H1 (cell line): ENCODE measurements at regions not wholly inside any gene's neighbourhood (a gene's known extent, or its start where the extent isn't known, plus 50 kb on each side); places are given as distances from the start of the nearest gene placed in this dataset.

Experiments
- CTCF ChIA-PET: fragments of 300-600 bp; sonication (Branson Sonifier 250); formaldehyde crosslinking; loops from one replicate; lab custom pipeline; 2021; ENCODE audit not compliant: partially characterized antibody; lab: Charles Lee
- POLR2A ChIA-PET: fragments of 300-600 bp; sonication (Branson Sonifier 250); formaldehyde crosslinking; loops from one replicate; lab custom pipeline; 2021; ENCODE audit warnings: inconsistent platforms; ENCODE audit not compliant: partially characterized antibody; lab: Charles Lee
- DNase-seq, 2 experiments: peaks; one replicate each; pipeline versions ENCODE4 v3.0.0 to v3.0.0-alpha.2; 2010 to 2022; ENCODE audit warnings: low spot score in 2 of 2, low read depth in 1 of 2, mixed read lengths in 1 of 2
- FAIRE-seq: peaks from 2 replicates; lab custom pipeline; 2011; peaks lifted over from hg19 to GRCh38; lab: Jason Lieb, UNC
- H2AFZ ChIP-seq: 2 replicates; pipeline ENCODE4 v1.8.1; 2012; ENCODE audit warnings: low read length, inconsistent platforms
- H2AK5ac ChIP-seq: 2 replicates; pipeline ENCODE4 v1.6.1; 2013; ENCODE audit warnings: low read depth, low read length
- H2BK120ac ChIP-seq: replicated peaks from 2 replicates; pipeline ENCODE3; 2013; ENCODE audit warnings: low read depth, low read length, inconsistent platforms
- H2BK12ac ChIP-seq: 2 replicates; pipeline ENCODE4 v1.6.1; 2013; ENCODE audit warnings: low read depth, low read length
- H2BK15ac ChIP-seq: 2 replicates; pipeline ENCODE4 v1.6.1; 2013; ENCODE audit warnings: low read length
- H2BK20ac ChIP-seq: 2 replicates; pipeline ENCODE4 v1.6.1; 2013; ENCODE audit warnings: low read length
- H2BK5ac ChIP-seq: 2 replicates; pipeline ENCODE4 v1.6.1; 2013; ENCODE audit warnings: low read depth, low read length
- H3K14ac ChIP-seq: 2 replicates; pipeline ENCODE4 v1.6.1; 2013; ENCODE audit warnings: inconsistent platforms; ENCODE audit not compliant: insufficient read length
- H3K18ac ChIP-seq: 2 replicates; pipeline ENCODE4 v1.6.1; 2013; ENCODE audit warnings: low read length; ENCODE audit errors: extremely low read depth
- H3K23ac ChIP-seq: 2 replicates; pipeline ENCODE4 v1.6.1; 2013; ENCODE audit warnings: inconsistent platforms; ENCODE audit not compliant: insufficient read length
- H3K23me2 ChIP-seq: 2 replicates; pipeline ENCODE4 v1.6.1; 2013; ENCODE audit warnings: low read depth, low read length
- H3K27ac ChIP-seq: 2 replicates; pipeline ENCODE4 v1.6.1; 2011; ENCODE audit warnings: low read depth, low read length, inconsistent platforms
- H3K27me3 ChIP-seq, 4 experiments: replicated peaks in 1 of 4; 1 replicate in 1 of 4; 2 replicates in 3 of 4; pipeline versions ENCODE4 v1.6.1 to v1.8.1; 2011 to 2013; ENCODE audit warnings: low read length in 3 of 4, mild to moderate bottlenecking in 3 of 4, inconsistent platforms in 2 of 4, mixed read lengths in 2 of 4, moderate library complexity in 1 of 4; ENCODE audit not compliant: control insufficient read depth in 3 of 4, insufficient read depth in 3 of 4; ENCODE audit errors: extremely low read depth in 1 of 4
- H3K36me3 ChIP-seq, 4 experiments: 2 replicates each; pipeline versions ENCODE4 v1.6.1 to v1.8.1; 2011 to 2013; ENCODE audit warnings: mild to moderate bottlenecking in 4 of 4, low read length in 3 of 4, moderate library complexity in 2 of 4, control low read depth in 1 of 4, inconsistent platforms in 1 of 4; ENCODE audit not compliant: insufficient read depth in 4 of 4, control insufficient read depth in 2 of 4
- H3K4ac ChIP-seq: replicated peaks from 2 replicates; pipeline ENCODE3; 2013; ENCODE audit warnings: low read length, low read depth, mixed read lengths, inconsistent platforms; ENCODE audit not compliant: insufficient read length
- H3K4me1 ChIP-seq, 4 experiments: replicated peaks in 1 of 4; 1 replicate in 1 of 4; 2 replicates in 3 of 4; pipeline versions ENCODE4 v1.6.1 to v1.8.1; 2011 to 2013; ENCODE audit warnings: low read length in 3 of 4, inconsistent platforms in 2 of 4, mixed read lengths in 1 of 4; ENCODE audit not compliant: insufficient read depth in 4 of 4, control insufficient read depth in 3 of 4
- H3K4me2 ChIP-seq, 2 experiments: 2 replicates each; pipeline versions ENCODE4 v1.6.1 to v1.8.1; 2011 to 2013; ENCODE audit warnings: low read depth in 2 of 2, low read length in 2 of 2, control low read depth in 1 of 2, inconsistent platforms in 1 of 2, mild to moderate bottlenecking in 1 of 2; ENCODE audit not compliant: insufficient read depth in 1 of 2
- H3K4me3 ChIP-seq, 4 experiments: fragments of 200-600, 300-600 bp in 1 of 4; sonication (generic), shearing (Covaris generic), sonication (Bioruptor Twin) in 1 of 4; 2 replicates each; pipeline versions ENCODE4 v1.5.1 to v1.8.1; 2011 to 2016; ENCODE audit warnings: low read length in 4 of 4, low read depth in 3 of 4, control low read depth in 2 of 4, inconsistent platforms in 2 of 4, mild to moderate bottlenecking in 2 of 4, mixed read lengths in 1 of 4, moderate library complexity in 1 of 4; ENCODE audit not compliant: insufficient read depth in 2 of 4; ENCODE audit errors: extremely low read depth in 1 of 4
- H3K56ac ChIP-seq: replicated peaks from 2 replicates; pipeline ENCODE3; 2013; ENCODE audit warnings: low read depth, mild to moderate bottlenecking, mixed read lengths, low read length, inconsistent platforms; ENCODE audit not compliant: insufficient read length
- H3K79me1 ChIP-seq: 2 replicates; pipeline ENCODE4 v1.6.1; 2013; ENCODE audit warnings: low read depth, low read length, control low read depth
- H3K79me2 ChIP-seq, 2 experiments: 2 replicates each; pipeline versions ENCODE4 v1.6.1 to v1.8.1; 2012 to 2013; ENCODE audit warnings: low read length in 2 of 2, mild to moderate bottlenecking in 2 of 2, inconsistent platforms in 1 of 2; ENCODE audit not compliant: insufficient read depth in 2 of 2, control insufficient read depth in 1 of 2
- H3K9ac ChIP-seq, 4 experiments: replicated peaks in 1 of 4; 1 replicate in 1 of 4; 2 replicates in 3 of 4; pipeline versions ENCODE4 v1.6.1 to v1.8.1; 2011 to 2013; ENCODE audit warnings: low read depth in 3 of 4, low read length in 3 of 4, control low read depth in 2 of 4, mild to moderate bottlenecking in 2 of 4, moderate library complexity in 2 of 4, inconsistent platforms in 1 of 4; ENCODE audit errors: extremely low read depth in 1 of 4
- H3K9me3 ChIP-seq, 2 experiments: 2 replicates each; pipeline versions ENCODE4 v1.6.1 to v1.8.1; 2012 to 2013; ENCODE audit warnings: mild to moderate bottlenecking in 2 of 2, moderate library complexity in 2 of 2, control low read depth in 1 of 2, inconsistent platforms in 1 of 2, low read depth in 1 of 2, low read length in 1 of 2, mixed read lengths in 1 of 2; ENCODE audit not compliant: insufficient read depth in 2 of 2
- H4K20me1 ChIP-seq, 2 experiments: replicated peaks in 1 of 2; 2 replicates each; pipeline versions ENCODE3 to v1.8.1; 2011 to 2013; ENCODE audit warnings: inconsistent platforms in 2 of 2, low read length in 2 of 2, mild to moderate bottlenecking in 1 of 2; ENCODE audit not compliant: insufficient read depth in 2 of 2, control insufficient read depth in 1 of 2
- H4K5ac ChIP-seq: 2 replicates; pipeline ENCODE4 v1.6.1; 2013; ENCODE audit warnings: low read length, low read depth, mixed read lengths, inconsistent platforms; ENCODE audit not compliant: insufficient read length
- H4K8ac ChIP-seq: 2 replicates; pipeline ENCODE4 v1.8.0; 2013; ENCODE audit warnings: mild to moderate bottlenecking, moderate library complexity, low read length, inconsistent platforms; ENCODE audit not compliant: insufficient read depth; ENCODE audit errors: extremely low read depth
- H4K91ac ChIP-seq: replicated peaks from 2 replicates; pipeline ENCODE3; 2013; ENCODE audit warnings: low read length, mixed read lengths, inconsistent platforms; ENCODE audit not compliant: insufficient read length
- CHD1 ChIP-seq: IDR thresholded peaks from 2 replicates; pipeline ENCODE4 v1.6.1; 2012; ENCODE audit warnings: low read depth, low read length, improper control_type of control experiment
- FOSL1 ChIP-seq: IDR thresholded peaks from 2 replicates; pipeline ENCODE4 v1.6.1; 2011; ENCODE audit warnings: mild to moderate bottlenecking, low read depth, low read length, moderate library complexity; ENCODE audit not compliant: insufficient read depth
- KDM5A ChIP-seq: fragments of 200-600 bp; IDR thresholded peaks from 2 replicates; pipeline ENCODE4 v1.7.1; 2012; ENCODE audit warnings: mild to moderate bottlenecking, low read length, inconsistent platforms, mixed read lengths
- MAFK ChIP-seq: IDR thresholded peaks from 2 replicates; pipeline ENCODE4 v1.6.1; 2012; ENCODE audit warnings: low read depth, mild to moderate bottlenecking, improper control_type of control experiment, low read length
- PHF8 ChIP-seq: fragments of 200-600 bp; sonication (generic); conservative IDR thresholded peaks from 2 replicates; pipeline ENCODE4 v1.7.1; 2012; ENCODE audit warnings: low read depth, mild to moderate bottlenecking, inconsistent platforms, low read length, moderate library complexity
- SIN3A ChIP-seq, 2 experiments: IDR thresholded peaks in 1 of 2; conservative IDR thresholded peaks in 1 of 2; 2 replicates each; pipeline ENCODE4 v1.6.1; 2011 to 2012; ENCODE audit warnings: low read length in 2 of 2, improper control_type of control experiment in 1 of 2, low read depth in 1 of 2, mild to moderate bottlenecking in 1 of 2
- SUZ12 ChIP-seq: fragments of 200-600 bp; sonication (generic); IDR thresholded peaks from 2 replicates; pipeline ENCODE4 v1.6.1; 2012; ENCODE audit warnings: mild to moderate bottlenecking, inconsistent platforms, low read length, moderate library complexity, mixed read lengths
- WGBS, 2 experiments: shearing (Covaris generic) in 1 of 2; methylation state at CpG; one replicate each; pipeline versions ENCODE4 v1.1.6 to v1.1.7; 2013 to 2015; ENCODE audit warnings: low lambda C conversion rate in 2 of 2, mixed read lengths in 2 of 2, inconsistent platforms in 1 of 2, low coverage in 1 of 2, missing lambda C conversion rate in 1 of 2; ENCODE audit not compliant: insufficient replicate concordance in 2 of 2, insufficient coverage in 1 of 2, insufficient read length in 1 of 2; ENCODE audit errors: extremely low coverage in 1 of 2, missing lambda C conversion rate in 1 of 2; 5-methylcytosine and 5-hydroxymethylcytosine counted together

- ChIA-PET POLR2A (interaction anchor here (1.0 kb wide), 1 partner anchor 12 kb away, joined by 4 read pairs; no protein-coding TSS in a partner anchor), CTCF (no interaction called here)
- Histone ChIP-seq H3K79me2 (no peaks in the 10 kb centered on the region), H2BK15ac (no peak overlapping the region), H3K9ac (no peak overlapping the region), H3K27ac (no peak overlapping the region), H3K36me3 (no peaks in the 10 kb centered on the region), H4K8ac (no peak overlapping the region), H3K4me2 (no peak overlapping the region), H4K91ac (no peak overlapping the region), H3K4me3 (no peak overlapping the region), H2BK120ac (no peak overlapping the region), H2BK20ac (no peak overlapping the region), H2AK5ac (no peak overlapping the region), H2BK12ac (no peak overlapping the region), H3K27me3 (no peaks in the 10 kb centered on the region), H3K18ac (no peak overlapping the region), H3K79me1 (no peaks in the 10 kb centered on the region), H4K20me1 (no peaks in the 10 kb centered on the region), H4K5ac (no peak overlapping the region), H3K4me1 (no peaks in the 10 kb centered on the region), H3K23ac (no peak overlapping the region), H2BK5ac (no peak overlapping the region), H3K23me2 (no peaks in the 10 kb centered on the region), H3K9me3 (no peaks in the 10 kb centered on the region), H3K4ac (no peak overlapping the region), H2AFZ (no peak overlapping the region), H3K56ac (no peak overlapping the region), H3K14ac (no peak overlapping the region)
- FAIRE-seq (no peak), DNase-seq (no peak)
- TF ChIP-seq KDM5A (no peak), PHF8 (no peak), MAFK (no peak), SIN3A (conservative IDR thresholded peaks at IDR 0.05 in 1 of 2, IDR thresholded peaks at IDR 0.05 in 1 of 2; ENCODE audit: low read depth in 1 of 2, low read length in 2 of 2) (no peak), CHD1 (no peak), FOSL1 (no peak), SUZ12 (no peak)
- WGBS, 2 experiments = 100% methylated on average over 1 of the region's 1 CpG; no CpG with 5 or more reads in 1 of the 2 experiments
Measured at GRCh38 chrX:122868631-122869030, 315.4 kb upstream of the GRIA3 start.
